Endothelial cell of umbilical vein (primary cell): ENCODE measurements at regions not wholly inside any gene's neighbourhood (a gene's known extent, or its start where the extent isn't known, plus 50 kb on each side); places are given as distances from the start of the nearest gene placed in this dataset.

Source experiments
- BruUV-seq: library from RNA; stranded (reverse); fragments of 400-500 nt; replicated peaks from 2 replicates; lab custom pipeline; 2021; lab: Mats Ljungman, UMichigan
- CTCF ChIA-PET: fragments of 300-600, 350-600 bp; sonication (Branson Sonifier 250); formaldehyde crosslinking; loops from one replicate; lab custom pipeline; 2021; ENCODE audit warnings: antibody characterized with exemption, inconsistent platforms; lab: Charles Lee
- POLR2A ChIA-PET: fragments of 300-600, 350-600 bp; sonication (Branson Sonifier 250); formaldehyde crosslinking; loops from one replicate; lab custom pipeline; 2021; ENCODE audit warnings: antibody characterized with exemption, inconsistent platforms; lab: Charles Lee
- DNase-seq: peaks from one replicate; pipeline ENCODE4 v3.0.0-alpha.2; 2011; ENCODE audit warnings: low read depth, low spot score
- FAIRE-seq: peaks from 2 replicates; lab custom pipeline; 2011; peaks lifted over from hg19 to GRCh38; lab: Jason Lieb, UNC
- H2AFZ ChIP-seq: 2 replicates; pipeline ENCODE4 v1.6.0; 2012; ENCODE audit warnings: low read depth, low read length, control low read depth, inconsistent platforms
- H3K27ac ChIP-seq: 2 replicates; pipeline ENCODE4 v1.5.1; 2011; ENCODE audit warnings: low read depth, mild to moderate bottlenecking, control low read depth, low read length, moderate library complexity; ENCODE audit not compliant: insufficient read depth
- H3K27me3 ChIP-seq, 2 experiments: 2 replicates each; pipeline versions ENCODE4 v1.6.0 to v1.6.1; 2011; ENCODE audit warnings: low read length in 2 of 2, mixed read lengths in 1 of 2; ENCODE audit not compliant: control insufficient read depth in 2 of 2, insufficient read depth in 2 of 2
- H3K36me3 ChIP-seq, 2 experiments: 2 replicates in 1 of 2; 3 replicates in 1 of 2; pipeline ENCODE4 v1.5.1; 2011; ENCODE audit warnings: low read length in 2 of 2, mild to moderate bottlenecking in 1 of 2, moderate library complexity in 1 of 2; ENCODE audit not compliant: control insufficient read depth in 2 of 2, insufficient read depth in 2 of 2; ENCODE audit errors: extremely low read depth in 1 of 2
- H3K4me1 ChIP-seq: 3 replicates; pipeline ENCODE4 v1.5.1; 2011; ENCODE audit warnings: mild to moderate bottlenecking, low read length; ENCODE audit not compliant: control insufficient read depth, insufficient read depth; ENCODE audit errors: extremely low read depth
- H3K4me2 ChIP-seq: 2 replicates; pipeline ENCODE4 v1.6.1; 2011; ENCODE audit warnings: low read length, control low read depth, mixed read lengths; ENCODE audit not compliant: insufficient read depth
- H3K4me3 ChIP-seq, 3 experiments: fragments of 200-600 bp in 1 of 3; sonication (generic), shearing (Covaris generic) in 1 of 3; replicated peaks in 1 of 3; 2 replicates each; pipeline ENCODE4 v1.5.1; 2011 to 2016; ENCODE audit warnings: control low read depth in 3 of 3, low read length in 3 of 3, mild to moderate bottlenecking in 2 of 3, inconsistent platforms in 1 of 3, low read depth in 1 of 3, moderate library complexity in 1 of 3; ENCODE audit not compliant: insufficient read depth in 1 of 3
- H3K79me2 ChIP-seq: 2 replicates; pipeline ENCODE4 v1.6.0; 2012; ENCODE audit warnings: low read length, inconsistent platforms; ENCODE audit not compliant: control insufficient read depth, insufficient read depth
- H3K9ac ChIP-seq: replicated peaks from 2 replicates; pipeline ENCODE3; 2011; ENCODE audit warnings: low read length, control low read depth; ENCODE audit not compliant: insufficient read depth; ENCODE audit errors: extremely low read depth
- H3K9me1 ChIP-seq: replicated peaks from 3 replicates; pipeline ENCODE4 v1.6.0; 2011; ENCODE audit warnings: mild to moderate bottlenecking, low read length; ENCODE audit not compliant: control insufficient read depth, insufficient read depth; ENCODE audit errors: extremely low read depth
- H3K9me3 ChIP-seq: replicated peaks from 2 replicates; pipeline ENCODE4 v1.5.1; 2012; ENCODE audit warnings: low read length, inconsistent platforms; ENCODE audit not compliant: control insufficient read depth, insufficient read depth
- H4K20me1 ChIP-seq: replicated peaks from 2 replicates; pipeline ENCODE3; 2011; ENCODE audit warnings: mild to moderate bottlenecking, low read length; ENCODE audit not compliant: control insufficient read depth, insufficient read depth; ENCODE audit errors: extremely low read depth
- FOS ChIP-seq: IDR thresholded peaks from 2 replicates; pipeline ENCODE4 v1.6.1; 2011; ENCODE audit warnings: mild to moderate bottlenecking, low read length, moderate library complexity, borderline replicate concordance; ENCODE audit not compliant: insufficient read depth
- GATA2 ChIP-seq: IDR thresholded peaks from 2 replicates; pipeline ENCODE4 v1.7.0; 2011; ENCODE audit warnings: low read depth, mild to moderate bottlenecking, moderate library complexity, mixed read lengths, low read length; ENCODE audit not compliant: insufficient read length, insufficient read depth
- JUN ChIP-seq: IDR thresholded peaks from 2 replicates; pipeline ENCODE4 v1.6.1; 2011; ENCODE audit warnings: borderline replicate concordance, low read depth; ENCODE audit not compliant: insufficient read length, insufficient read depth
- MYC ChIP-seq: IDR thresholded peaks from one replicate; pipeline ENCODE4 v1.6.1; 2011; ENCODE audit warnings: mild to moderate bottlenecking, low read depth, low read length
- POLR2AphosphoS5 ChIP-seq: IDR thresholded peaks from 2 replicates; pipeline ENCODE4 v1.6.1; 2012; ENCODE audit warnings: low read depth, mild to moderate bottlenecking, control low read depth, low read length, moderate library complexity; ENCODE audit not compliant: insufficient read depth
- dilution Hi-C: fragments of 300-500 bp; cut with MboI; formaldehyde crosslinking; loops from one replicate; pipeline ENCODE4 v1.15.0; 2019; ENCODE audit warnings: low sequenced_read_pairs; ENCODE audit not compliant: extremely low pct_ligation_motif_present
- intact Hi-C: fragments of 100-400 bp; cut with micrococcal nuclease; formaldehyde crosslinking; loops from one replicate; pipeline ENCODE4 v1.10.0; 2022
- TF ChIP-seq, protein P1 (sequence below): IDR thresholded peaks from 2 replicates; pipeline ENCODE4 v1.6.1; 2011; ENCODE audit not compliant: insufficient read depth, insufficient read length
- TF ChIP-seq, protein P2 (sequence below), 2 donors: IDR thresholded peaks; 1 replicate in 1 of 2; 2 replicates in 1 of 2; pipeline ENCODE4 v1.5.1; 2011; ENCODE audit warnings: low read length in 2 of 2, mild to moderate bottlenecking in 2 of 2, moderate library complexity in 2 of 2, control low read depth in 1 of 2, inconsistent platforms in 1 of 2, low read depth in 1 of 2; ENCODE audit not compliant: insufficient read depth in 1 of 2; ENCODE audit errors: extremely low read depth in 1 of 2

DNA sequence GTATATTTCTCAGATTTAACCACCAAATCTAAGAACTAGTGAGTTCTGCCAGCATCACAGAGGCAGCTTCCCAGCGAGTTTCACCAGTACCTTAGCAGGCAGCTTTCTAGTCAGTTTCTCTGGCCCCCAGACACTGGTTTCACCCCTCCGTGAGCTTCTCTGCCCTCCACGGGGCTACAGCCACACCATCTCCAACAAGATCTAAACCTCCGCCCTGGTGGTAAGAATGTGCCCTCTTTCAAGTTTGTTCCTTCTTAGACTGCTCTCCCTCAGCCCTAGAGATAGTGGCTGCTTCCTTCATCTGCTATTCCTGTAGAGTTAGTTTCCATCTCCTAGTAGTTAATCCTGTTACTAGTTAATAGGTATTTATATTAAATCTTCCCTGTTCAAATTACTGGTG lies 60.5 kb upstream of the TAB3 start:
- FAIRE-seq: no peak
- Histone ChIP-seq H3K9me3 (no peaks in the 10 kb centered on the region), H3K79me2 (no peaks in the 10 kb centered on the region), H3K4me2 (no peak overlapping the region), H3K4me3 (no peak overlapping the region), H3K27ac (no peak overlapping the region), H4K20me1 (no peaks in the 10 kb centered on the region), H3K9ac (no peak overlapping the region), H3K36me3 (no peaks in the 10 kb centered on the region), H3K4me1 (no peaks in the 10 kb centered on the region), H3K9me1 (no peaks in the 10 kb centered on the region), H3K27me3 (no peaks in the 10 kb centered on the region), H2AFZ (no peak overlapping the region)
- no peak for DNase-seq
- BruUV-seq: no TSS peak
- dilution Hi-C loops: no loop called here
- no peak for TF ChIP-seq MYC
- TF ChIP-seq POLR2AphosphoS5: no peak
- no peak for TF ChIP-seq JUN
- no peak for TF ChIP-seq GATA2
- TF ChIP-seq, protein P1, sequence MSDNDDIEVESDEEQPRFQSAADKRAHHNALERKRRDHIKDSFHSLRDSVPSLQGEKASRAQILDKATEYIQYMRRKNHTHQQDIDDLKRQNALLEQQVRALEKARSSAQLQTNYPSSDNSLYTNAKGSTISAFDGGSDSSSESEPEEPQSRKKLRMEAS: no peak
- TF ChIP-seq, protein P2, sequence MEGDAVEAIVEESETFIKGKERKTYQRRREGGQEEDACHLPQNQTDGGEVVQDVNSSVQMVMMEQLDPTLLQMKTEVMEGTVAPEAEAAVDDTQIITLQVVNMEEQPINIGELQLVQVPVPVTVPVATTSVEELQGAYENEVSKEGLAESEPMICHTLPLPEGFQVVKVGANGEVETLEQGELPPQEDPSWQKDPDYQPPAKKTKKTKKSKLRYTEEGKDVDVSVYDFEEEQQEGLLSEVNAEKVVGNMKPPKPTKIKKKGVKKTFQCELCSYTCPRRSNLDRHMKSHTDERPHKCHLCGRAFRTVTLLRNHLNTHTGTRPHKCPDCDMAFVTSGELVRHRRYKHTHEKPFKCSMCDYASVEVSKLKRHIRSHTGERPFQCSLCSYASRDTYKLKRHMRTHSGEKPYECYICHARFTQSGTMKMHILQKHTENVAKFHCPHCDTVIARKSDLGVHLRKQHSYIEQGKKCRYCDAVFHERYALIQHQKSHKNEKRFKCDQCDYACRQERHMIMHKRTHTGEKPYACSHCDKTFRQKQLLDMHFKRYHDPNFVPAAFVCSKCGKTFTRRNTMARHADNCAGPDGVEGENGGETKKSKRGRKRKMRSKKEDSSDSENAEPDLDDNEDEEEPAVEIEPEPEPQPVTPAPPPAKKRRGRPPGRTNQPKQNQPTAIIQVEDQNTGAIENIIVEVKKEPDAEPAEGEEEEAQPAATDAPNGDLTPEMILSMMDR (IDR thresholded peaks at IDR 0.05; ENCODE audit: extremely low read depth in 1 of 2, insufficient read depth in 1 of 2, low read depth in 1 of 2, low read length in 2 of 2): no peak
- ChIA-PET CTCF (no interaction called here), POLR2A (no interaction called here)
- intact Hi-C loops: no loop called here

DNA sequence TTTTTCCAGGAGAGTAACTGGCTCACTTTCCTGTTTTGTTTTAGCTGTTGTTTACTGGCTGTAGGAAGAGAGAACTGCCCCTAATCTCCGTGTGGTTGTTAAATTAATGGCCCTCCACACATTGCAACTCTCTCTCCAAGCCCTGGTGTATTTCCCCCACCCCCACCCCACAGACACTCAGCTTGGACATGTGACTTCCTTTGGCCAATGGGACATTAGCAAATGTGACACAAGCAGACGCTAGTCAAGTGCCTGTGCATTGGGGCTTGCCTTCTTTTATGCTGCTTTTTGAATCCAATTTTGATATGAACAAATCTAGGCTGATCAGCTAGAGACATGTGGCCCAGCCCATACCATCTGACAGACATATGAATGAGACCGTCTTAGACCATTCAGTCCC lies 59.6 kb upstream of the TAB3 start:
- no peaks in the 10 kb centered on the region for H3K9me3 ChIP-seq
- H3K27ac ChIP-seq: no peak overlapping the region
- ChIA-PET POLR2A (no interaction called here), CTCF (no interaction called here)
- DNase-seq: no peak
- no peak overlapping the region for H2AFZ ChIP-seq
- H4K20me1 ChIP-seq: no peaks in the 10 kb centered on the region
- TF ChIP-seq FOS (no peak), POLR2AphosphoS5 (no peak), MYC (no peak)
- H3K27me3 ChIP-seq: no peaks in the 10 kb centered on the region
- H3K4me1 ChIP-seq: no peaks in the 10 kb centered on the region
- H3K9me1 ChIP-seq: no peaks in the 10 kb centered on the region
- dilution Hi-C loops: no loop called here
- no peaks in the 10 kb centered on the region for H3K79me2 ChIP-seq
- intact Hi-C loops: no loop called here
- H3K36me3 ChIP-seq: no peaks in the 10 kb centered on the region
- no peak overlapping the region for H3K9ac ChIP-seq
- no peak for FAIRE-seq
- H3K4me2 ChIP-seq: no peak overlapping the region
- H3K4me3 ChIP-seq: no peak overlapping the region
- BruUV-seq: no TSS peak
